Nucleus accumbens (tissue), 56 donors: ENCODE measurements at regions not wholly inside any gene's neighbourhood (a gene's known extent, or its start where the extent isn't known, plus 50 kb on each side); places are given as distances from the start of the nearest gene placed in this dataset.
A peak's percentile ranks its signal among the peaks of the same experiment; 100 is the strongest.

Experiments used
- DNase-seq, 56 donors: peaks; one replicate each; lab custom pipeline; 2025; lab: John Stamatoyannopoulos, UW

DNA sequence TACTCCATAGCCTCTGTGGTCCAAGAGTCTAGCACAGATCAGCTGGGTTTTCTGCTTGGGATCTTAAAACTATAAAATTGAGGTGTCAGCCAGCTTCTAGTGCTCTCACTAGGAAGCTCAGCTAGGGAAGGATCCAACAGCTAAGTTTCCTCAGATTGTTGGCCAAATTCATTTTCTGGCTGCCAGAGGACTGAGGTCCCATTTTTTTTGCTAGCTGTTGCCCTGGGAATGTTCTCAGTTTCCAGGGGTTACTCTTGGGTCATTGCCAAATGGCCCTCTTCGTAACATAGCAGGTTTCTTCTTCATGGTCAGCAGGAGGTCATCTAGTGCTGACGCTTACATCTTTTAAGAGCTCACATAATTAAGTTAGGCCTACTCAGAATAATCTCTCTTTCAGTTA lies 2178.2 kb downstream of the ARAP2 start:
- DNase-seq: peak in 2 of 56 donors; percentile 1 to 4

DNA sequence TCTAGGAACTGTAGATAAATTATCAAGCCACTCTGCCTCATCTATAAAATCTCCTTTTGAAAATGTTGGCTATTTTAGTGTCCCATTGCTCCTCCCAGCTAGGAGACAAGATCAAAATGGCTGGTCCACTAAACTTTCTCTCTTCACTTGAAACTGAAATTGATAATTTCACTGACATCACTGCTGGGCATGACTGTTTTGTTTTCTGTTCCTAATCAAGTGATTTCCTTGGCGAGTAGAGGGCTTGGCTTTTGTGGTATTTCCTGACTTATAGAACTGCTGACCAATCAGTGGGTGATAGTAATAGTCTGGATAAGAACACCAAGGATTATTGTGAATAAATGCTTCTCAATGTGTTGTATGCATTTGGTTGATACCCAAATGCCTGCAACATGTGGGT lies 2152.9 kb downstream of the ARAP2 start:
- DNase-seq: no peak

DNA sequence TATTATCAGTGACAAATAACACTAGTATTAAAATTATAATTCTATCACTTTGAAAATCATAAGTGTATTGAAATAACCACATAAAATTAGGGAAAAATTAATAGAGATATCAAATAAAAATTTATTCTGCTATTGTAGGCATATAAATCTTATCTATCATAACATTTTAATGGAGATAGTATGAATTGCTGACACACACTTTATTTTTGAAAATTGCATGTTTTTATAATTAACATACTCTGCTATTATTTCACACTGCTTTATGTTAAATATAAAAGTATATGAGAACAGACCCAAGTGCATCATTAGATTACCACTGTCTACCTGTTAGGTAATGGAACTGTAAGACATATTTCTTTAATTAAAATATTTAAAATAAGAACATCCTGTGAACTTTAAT lies 2150.2 kb downstream of the ARAP2 start:
- no peak for DNase-seq

DNA sequence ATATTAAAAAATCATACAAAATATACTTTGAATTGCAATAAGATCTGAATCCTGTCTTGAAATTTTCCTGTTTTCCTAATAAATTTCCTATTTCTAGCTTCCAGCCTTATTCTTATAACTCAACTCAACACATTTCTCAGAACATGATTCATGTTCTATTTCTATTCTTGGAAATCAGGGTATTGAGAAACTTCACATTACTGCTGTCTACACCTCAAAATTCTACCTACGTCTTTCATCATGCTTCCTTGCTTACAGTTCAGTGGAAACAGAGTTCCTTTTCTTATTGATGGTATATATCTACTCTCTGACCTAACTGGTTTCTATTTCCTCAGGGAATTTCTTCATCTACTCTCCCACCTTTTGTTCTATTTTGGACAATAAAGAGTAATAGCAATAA lies 2139.0 kb downstream of the ARAP2 start:
- DNase-seq: no peak

DNA sequence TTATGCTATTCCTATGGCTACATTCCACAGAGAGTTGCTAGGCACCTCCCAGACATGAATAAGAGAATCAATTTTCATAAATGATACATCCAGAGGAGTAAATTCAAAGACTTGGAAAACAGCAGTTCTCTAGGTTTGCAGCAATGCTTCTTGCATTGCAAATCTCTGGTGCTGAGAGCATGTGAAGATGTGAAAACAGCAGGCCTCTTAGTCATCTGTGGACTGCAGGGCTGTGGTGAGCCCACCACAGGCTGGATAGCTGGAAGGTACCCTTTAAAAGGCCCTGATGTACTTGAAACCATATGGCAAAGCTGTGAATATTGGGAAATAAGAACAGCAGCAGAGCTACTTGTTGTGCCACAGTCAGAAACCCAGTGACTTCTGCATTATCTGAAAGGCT lies 2135.9 kb downstream of the ARAP2 start:
- no peak for DNase-seq

DNA sequence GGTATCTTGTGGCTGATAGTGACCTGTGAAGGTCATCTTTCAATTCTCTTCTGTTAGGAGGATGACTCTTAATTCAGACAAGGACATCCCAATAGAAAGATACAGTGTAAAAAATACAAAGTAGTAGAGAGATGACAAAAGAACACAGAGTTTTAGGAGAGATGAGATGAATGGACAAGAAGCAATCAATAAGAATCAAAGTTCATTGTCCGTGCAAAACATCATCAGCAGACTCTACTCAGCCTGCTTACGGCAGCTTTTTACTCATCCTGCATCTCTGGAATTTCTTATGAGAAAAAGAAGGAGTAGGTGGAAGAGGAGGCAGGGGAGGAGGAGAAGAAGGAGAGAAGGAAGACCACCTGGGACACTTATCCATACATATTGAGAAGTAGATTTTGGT lies 2131.7 kb downstream of the ARAP2 start:
- no peak for DNase-seq

DNA sequence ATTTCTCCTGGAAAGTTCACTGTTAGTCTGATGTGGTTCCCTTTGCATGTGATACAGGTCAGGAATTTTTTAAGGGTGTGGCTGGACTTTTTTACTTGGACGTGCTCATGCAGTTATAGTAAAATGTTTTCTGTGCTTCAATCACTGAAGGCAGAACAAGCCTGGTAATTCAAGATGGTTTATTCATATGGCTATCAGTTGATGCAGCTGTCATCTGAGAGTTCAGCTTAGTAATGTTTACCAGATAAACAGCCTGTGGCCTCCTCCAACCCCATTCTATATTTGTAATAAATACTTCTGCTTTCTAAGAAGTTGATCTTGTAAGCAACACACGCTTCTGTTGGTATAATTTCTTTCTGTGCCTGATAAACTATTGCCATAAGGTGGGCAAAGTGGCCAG lies 2105.9 kb downstream of the ARAP2 start:
- DNase-seq: no peak

DNA sequence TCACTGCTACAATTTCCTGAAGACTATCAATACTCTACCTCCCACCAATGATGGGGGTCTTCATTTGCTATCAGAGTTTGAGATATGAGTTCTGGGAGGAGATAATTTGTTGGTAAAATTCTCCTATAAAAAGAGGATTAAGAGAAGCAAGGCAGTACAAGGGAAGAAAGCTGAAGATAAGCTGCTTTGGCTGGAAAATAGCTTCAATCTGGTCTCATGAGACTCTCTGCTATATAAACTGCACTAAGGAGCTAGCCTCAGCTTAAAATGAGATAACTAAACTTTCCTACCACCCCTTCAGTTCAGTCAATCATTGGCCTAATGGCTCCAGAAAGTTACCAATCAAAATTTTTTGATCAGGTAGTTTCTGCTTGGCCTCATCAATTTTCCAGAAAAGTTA lies 2105.0 kb downstream of the ARAP2 start:
- DNase-seq: no peak

DNA sequence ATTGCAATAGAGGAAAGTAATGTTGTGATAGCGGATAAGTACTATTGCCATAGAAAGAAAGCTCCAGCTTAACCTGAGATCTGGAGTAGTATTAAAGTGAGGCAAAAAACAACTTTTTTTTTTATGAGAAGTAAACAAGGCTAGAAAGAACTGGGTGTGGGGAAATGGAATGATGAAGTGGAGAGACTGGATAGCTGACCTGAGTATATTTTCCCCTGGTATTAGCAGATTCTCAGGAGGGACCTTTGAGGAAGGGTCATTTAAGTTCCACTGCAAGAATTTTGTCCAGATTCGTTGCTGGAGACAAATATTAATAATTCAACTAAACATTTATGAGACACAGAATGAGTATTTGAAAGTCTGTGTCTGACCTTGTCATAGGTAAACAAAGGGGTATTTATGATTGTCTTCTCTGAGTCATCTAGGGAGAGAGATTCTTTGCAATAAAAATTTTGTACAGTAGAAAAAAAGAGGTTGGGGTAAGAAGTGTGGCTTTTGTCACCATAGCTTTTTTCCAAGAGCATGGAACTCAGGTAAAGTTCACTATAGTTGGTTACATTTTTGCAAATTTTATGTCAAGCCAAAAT lies 2095.9 kb downstream of the ARAP2 start:
- no peak for DNase-seq

DNA sequence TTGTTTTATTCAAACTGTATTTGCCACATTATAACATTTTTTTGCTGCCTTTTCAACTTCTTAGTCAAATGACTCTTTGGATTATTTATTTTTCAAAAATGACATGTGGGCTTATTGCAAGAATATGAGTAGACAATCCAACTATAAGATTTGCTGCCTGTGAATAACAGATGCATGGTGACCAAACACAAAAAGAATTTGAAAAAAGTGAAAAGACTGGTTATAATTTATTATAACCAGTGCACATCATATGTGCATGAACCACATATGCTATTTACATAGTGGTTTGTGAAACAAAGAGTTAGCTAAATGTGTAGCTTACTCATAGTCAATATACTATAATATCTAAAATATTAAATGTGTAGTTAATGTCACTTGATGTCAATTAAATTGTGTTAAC lies 2086.8 kb downstream of the ARAP2 start:
- no peak for DNase-seq

DNA sequence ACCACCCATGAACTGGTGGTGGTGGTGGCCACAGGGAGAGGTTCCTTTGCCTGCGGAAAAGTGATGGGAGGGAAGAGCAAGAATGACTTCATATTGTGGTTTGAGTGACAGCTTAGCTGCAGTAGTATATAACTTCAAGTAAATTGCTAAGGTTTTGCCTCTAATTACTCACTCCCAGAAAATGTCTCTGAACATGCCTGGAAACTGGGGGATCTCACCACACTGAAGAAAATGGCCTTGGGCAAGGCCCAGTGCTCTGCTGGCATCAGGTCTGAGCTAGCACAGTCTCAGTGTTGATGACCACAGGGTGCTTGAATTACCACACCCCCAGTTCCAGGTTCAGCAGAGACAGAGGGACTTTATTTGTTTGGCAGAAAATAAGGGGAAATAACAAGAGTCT lies 2085.4 kb downstream of the ARAP2 start:
- no peak for DNase-seq

DNA sequence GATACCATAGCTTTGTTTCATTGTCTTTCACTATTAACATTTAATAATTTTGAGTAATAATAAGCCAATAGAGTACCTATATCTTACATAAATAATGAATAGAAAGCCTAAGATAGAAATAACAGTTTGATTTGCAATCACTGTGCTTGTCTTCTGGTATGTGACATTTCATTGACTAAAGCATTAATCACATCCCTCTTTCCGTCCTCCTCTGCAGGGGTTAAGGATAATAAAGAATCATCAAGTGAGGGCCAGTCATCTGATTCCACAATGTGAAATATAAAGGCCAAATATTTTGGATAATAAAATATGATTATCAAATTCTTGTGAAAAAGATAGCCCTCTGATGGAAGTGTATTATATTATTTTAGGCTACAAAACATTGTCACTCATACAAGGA lies 2073.4 kb downstream of the ARAP2 start:
- no peak for DNase-seq

DNA sequence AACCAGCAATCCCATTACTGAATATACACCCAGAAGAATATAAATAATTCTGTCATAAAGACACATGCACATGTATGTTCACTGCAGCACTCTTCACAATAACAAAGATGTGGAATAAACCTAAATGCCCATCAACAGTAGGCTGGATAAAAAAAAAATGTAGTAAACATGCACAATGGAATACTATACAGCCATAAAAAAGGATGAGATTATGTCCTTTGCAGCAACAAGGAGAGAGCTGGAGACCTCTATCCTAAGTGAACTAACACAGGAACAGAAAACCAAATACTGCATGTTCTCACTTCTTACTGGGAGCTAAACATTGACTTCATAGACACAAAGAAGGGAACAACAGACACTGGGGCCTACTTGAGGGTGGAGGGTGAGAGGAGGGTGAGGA lies 2067.7 kb downstream of the ARAP2 start:
- DNase-seq: no peak

DNA sequence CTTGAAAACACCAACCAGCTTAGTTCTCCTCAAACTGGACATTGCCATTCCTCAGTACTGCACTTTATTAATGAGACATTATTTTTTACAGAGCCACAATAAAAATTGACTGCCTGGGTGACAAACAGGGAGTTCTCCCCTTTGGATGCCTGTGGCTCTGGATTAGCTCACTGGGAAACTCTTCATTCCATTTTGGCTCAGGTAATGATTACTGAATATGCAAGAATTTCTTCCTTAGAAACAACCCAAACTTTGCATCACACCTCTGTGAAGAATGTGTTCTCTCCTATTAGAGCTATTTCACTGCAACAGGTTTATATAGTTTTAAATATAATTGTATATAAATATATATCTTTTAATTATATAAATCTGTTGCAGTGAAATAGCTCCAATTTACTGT lies 2065.8 kb downstream of the ARAP2 start:
- DNase-seq: no peak

DNA sequence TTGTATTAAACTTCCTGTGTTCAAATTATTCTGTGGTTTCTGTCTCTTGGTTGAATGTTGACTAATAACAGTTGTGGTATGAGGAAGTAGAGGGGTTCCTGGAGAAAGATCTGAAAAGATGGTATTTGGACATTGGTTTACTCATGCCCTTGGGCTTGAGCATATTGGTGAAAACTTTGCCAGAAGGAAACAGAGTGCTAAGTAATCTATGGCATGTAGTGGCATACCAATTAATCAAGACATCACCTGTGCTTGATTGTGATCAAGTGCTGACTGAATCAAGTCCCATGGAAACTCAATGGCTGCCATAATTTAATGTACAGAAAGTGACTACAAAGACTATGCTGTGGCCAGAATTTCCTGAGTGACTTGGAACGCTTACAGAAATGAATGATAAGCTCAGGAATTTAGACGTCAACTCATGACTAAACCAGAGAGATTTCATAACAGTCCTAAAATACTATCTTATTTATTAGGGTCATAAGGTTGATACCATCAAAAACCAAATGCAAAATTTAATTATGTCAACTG lies 2062.9 kb downstream of the ARAP2 start:
- DNase-seq: no peak

DNA sequence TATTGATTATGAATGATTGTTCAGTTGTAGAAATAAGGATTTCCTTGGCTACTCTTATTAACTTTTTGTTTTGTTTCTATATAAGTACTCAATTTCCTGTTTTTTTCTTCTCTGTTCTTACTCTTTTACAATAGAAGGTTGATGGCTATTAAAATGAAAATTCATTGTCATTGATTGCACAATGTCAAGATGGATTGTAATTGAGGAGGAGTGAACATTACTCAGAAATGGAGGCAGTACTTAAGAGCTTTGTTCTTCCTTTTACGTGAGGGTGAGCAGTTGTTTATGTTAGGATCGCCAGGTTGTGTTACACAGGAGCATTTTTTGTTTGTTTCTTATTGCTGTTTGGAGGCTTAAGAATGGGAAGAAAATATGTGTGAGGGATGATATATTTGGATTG lies 2062.4 kb downstream of the ARAP2 start:
- DNase-seq: no peak

DNA sequence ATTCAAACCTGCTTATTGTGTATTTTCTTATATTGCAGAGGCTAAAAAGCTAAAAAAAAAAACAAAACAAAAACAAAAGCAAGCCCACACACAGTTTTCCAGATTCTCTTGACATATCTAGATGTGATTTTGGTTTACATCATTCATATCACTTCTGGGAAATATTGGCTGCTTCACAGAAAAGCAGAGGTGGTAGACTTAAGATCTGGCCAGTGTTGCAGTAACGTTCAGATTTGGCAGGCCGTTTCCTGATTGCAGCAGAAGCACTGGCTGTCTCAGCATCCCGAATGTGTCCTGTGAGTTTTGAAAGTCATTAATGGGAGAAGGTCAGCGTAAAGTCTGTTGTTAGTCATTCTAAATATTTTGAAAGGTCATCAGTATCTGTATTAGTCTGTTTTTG lies 2062.0 kb downstream of the ARAP2 start:
- DNase-seq: no peak

DNA sequence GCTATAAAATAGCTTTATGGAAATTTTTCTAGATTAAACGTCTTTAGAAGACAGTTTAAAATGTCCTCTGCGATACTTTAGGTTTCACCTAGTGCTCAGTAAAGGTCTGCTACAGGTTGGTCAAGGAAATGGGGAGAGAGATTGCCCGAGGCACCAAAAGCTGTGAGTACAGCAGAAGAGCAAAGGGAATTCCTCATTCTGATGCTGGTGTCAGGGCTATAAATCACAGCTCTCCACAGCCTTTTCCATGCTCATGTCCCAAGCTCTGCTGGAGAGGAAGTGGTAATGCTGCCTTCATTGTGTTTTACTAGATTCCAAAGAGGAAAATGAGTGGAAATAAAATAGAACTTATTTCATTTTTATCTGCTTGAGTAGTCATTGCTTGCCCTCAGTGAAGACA lies 2060.4 kb downstream of the ARAP2 start:
- DNase-seq: no peak

DNA sequence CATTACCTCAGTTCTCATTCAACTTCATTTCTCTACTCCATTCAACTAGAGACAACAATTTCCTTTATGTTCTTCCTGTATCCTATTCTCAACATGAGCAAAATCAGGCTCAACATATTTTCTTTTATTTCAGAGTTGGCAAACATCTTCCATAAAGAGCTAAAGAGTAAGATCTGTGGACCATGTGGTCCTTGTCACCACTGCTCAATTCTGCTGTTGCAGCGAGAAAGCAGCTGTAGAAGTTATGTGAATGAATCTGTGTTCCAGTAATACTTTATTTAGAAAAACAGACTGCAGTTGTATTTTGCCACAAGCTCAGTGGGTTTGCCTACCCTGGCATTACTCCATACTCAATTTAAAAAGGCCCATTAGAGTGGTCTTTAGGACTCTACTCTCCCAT lies 2057.3 kb downstream of the ARAP2 start:
- no peak for DNase-seq

DNA sequence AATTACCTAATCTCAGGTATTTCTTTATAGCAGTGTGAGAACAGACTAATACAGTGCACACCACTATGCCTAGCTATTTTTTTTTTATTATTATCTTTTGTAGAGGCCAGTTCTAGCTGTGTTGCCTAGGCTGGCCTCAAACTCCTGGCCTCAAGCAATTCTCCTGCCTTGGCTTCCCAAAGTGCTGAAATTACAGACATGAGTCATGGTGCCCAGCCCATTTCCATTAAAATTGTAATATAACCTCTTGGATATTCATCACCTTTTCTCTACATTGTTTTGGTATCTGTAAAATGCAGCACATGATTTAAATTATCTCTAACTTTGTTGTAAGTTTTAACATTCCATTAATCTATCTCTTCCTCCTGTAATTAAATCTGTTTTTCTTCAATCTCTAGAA lies 2052.9 kb downstream of the ARAP2 start:
- DNase-seq: no peak

DNA sequence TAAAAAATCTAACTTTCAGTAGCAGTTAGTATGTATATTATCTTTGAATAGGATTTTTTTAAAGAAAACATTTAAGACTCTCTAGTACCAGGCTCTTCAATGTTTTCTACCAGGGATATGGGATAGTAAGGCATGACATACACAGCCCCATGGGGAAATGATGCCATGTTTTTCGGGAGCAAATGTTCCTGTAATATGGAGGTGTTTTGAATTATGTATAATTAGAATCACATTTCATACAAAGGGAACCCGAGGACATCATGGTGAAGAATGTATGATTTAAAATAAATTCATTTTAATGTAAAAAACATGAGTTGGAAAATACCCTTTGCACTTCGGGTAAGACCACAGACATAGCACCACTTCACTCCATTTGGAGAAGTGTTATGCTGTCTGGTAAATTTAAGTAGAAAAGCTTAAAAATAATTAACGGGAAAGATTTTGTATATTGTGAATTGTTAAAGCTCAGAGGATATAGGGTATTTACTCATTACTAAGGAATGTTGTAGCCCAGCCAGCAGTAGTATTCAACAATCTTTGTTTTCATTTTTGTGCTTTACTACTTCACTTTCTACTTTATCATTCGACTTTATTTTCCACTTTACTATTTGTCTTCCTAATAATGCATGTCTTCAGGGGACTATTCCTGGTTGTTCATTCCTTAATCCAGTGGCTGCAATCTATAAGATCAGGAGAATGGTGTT lies 2050.7 kb downstream of the ARAP2 start:
- no peak for DNase-seq

DNA sequence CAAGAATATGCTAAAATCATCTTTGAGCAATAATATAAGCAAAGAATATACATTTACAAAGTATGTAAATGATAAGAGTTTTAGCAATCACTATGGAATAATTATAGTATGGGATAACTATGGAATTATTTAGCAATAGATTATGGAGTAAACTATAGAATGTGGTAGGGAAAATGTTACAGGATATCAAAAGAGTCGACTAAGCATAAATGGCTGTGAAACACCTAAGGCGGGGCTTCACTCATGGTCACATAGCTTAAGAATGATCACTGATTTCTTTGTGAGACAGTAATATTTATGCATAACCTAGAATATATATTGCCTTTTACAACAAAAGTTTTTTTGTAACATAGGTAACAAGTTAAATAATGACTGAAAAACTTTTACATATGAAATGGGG lies 2049.7 kb downstream of the ARAP2 start:
- no peak for DNase-seq

DNA sequence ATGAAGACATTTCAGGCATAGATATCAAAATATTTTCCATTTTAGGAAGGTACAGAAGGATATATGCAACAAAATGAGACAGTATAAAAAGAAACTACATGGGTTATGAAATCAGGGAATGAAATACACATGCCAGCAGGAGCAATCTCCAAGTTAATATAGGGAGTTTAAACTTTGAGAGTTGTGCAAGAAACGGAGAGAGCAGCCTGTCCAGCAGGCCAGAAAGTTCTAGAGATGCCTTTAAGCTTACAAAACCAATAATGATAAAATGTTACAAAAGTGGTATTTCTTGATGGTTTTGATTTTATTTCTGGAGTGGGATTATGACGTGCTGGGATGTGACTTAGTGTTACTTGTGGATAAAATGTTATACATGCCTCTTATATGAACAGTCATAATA lies 2047.9 kb downstream of the ARAP2 start:
- DNase-seq: no peak
